MV-4-11 (cell line): ENCODE measurements at regions not wholly inside any gene's neighbourhood (a gene's known extent, or its start where the extent isn't known, plus 50 kb on each side); places are given as distances from the start of the nearest gene placed in this dataset.
"Not testable (repeated sequence)": the region's sequence is repeated elsewhere in the genome, so short reads cannot be mapped to it uniquely, and the experiment has no call there.

Experiments used
- DNase-seq: peaks from one replicate; lab custom pipeline; 2025; lab: John Stamatoyannopoulos, UW

GRCh38 chr6:120930500-120930899 is 403.8 kb downstream of the TBC1D32 start:
- not testable (repeated sequence) for DNase-seq

DNA sequence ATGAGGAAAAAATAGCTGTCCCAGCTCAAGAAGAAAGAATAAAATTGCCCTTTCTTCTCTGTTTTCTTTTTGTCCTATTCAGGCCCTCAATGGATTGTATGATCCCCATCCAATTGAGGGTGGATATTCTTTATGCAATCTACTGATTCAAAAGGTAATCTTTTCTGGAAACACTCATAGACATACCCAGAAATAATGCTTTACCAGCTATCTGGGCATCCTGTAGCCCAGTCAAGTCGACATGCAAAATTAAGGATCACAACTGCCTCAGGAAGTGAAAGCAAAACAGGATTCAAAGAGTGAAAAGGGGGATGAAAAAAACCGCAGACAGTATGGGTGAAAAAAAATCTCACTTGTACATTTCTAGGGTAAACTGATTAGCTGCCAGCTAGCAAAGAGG is 410.1 kb downstream of the TBC1D32 start:
- DNase-seq: no peak

DNA sequence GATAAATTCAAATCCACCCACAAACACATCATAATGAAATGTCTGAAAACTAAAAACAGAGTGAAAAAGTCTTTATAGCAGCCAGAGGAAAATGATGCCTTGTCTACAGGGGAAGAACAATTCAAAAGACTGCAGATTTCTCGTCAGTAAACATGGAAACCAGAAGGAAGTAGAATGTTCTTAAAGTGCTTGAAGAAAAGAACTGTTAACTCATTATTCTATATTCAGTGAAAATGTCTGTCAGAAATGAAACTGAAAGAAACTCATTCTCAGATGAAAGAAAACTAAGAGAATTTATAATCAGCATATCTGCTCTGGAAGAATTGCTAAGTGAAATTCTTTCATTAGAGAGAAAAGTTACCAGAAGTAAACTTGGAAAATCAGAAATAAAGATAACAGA is 416.1 kb downstream of the TBC1D32 start:
- no peak for DNase-seq

DNA sequence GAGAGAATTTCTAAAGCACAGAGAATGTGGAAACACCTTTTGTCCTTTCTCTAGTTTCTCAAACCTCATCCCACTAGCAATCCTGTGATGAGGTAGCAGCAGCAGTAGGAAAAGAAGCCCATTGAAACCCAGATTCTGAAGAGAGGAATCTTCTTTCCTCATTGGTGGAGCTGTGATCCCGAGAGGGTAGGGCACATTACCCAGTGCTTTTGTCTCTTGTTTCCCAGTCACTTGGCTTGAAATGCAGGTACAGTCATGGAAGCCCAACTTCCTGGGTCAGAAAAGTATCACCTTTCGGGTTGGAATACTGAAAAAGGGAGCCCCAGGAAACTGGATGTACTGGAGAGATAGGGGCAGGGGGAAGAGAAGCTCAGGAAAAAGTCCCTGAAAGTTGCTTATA is 417.4 kb downstream of the TBC1D32 start:
- DNase-seq: no peak

DNA sequence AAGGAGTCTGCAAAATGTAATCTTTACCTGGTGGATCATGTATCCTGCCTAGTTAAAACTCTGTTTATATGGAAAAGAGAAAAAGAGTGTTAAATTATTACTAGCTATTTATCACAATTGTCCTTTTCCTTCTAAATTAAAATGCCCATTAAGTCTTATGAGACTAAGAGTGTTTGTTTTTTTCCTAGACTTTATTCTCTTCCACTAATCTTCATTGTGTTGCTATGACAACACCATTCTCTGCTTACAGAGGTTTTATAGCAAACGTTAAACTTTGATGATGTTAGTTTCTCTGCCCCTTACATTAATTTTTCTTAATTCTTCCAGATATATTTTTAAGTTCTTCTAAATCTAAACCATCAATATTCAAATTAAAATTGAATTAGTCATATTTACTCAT is 420.8 kb downstream of the TBC1D32 start:
- DNase-seq: no peak

- no peak for DNase-seq
Observed at GRCh38 chr6:120908767-120909166, 425.5 kb downstream of the TBC1D32 start.

- no peak for DNase-seq
Observed at GRCh38 chr6:120903836-120904235, 430.4 kb downstream of the TBC1D32 start.

GRCh38 chr6:120899932-120900331 is 434.3 kb downstream of the TBC1D32 start:
- DNase-seq: no peak

DNA sequence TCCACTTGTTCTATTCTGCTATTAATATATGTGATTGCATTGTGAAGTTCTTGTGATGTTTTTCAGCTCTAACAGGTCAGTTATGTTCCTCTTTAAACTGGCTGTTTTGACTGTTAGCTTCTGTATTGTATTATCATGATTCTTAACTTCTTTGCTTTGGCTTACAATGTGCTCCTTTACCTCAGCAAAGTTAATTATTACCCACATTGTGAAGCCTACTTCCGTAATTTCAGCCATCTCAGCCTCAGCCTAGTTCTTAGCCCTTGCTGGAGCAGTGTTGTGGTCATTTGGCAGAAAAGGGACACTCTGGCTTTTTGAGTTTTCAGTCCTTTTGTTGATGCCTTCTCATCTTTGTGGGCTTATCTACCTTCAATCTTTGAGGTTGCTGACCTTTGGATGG is 440.2 kb downstream of the TBC1D32 start:
- DNase-seq: no peak

DNA sequence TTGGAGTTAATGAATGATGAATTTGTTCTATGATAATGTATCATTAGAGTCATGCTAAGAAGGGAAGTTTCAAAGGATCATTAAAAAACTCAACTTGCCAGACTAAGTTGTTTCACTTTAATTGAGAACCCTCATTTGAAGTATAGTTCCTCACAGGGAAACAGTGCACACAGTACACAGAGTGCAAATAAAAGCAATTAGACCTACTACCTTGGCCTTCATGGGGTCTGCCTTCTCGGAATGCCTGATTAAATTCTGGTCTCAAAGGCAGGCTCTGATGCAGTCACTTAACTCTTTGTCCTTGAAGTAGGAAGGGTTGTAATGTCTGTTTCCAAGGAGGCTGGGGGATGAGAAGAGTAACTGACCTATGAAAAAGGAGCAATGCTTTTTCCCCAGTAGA is 457.3 kb downstream of the TBC1D32 start:
- no peak for DNase-seq

DNA sequence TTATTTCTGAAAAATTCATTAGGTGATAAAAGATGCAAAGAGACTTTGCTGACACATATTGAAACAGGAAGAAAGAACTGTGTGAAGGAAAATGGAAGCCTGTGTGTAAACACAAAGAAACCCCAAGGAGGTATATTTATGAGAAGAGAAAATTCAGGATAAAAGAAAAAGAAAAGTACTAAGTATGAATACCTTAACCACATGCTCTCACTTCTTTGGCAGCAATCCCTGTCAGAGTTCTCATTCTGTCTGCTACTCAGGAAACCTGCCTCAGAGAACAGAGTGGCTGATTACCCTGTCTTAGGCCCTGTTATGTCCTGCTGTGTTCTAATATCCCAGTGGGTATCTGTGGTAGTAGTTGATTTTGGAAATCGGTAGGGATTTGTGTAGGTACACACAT is 457.9 kb downstream of the TBC1D32 start:
- DNase-seq: no peak

GRCh38 chr6:120875900-120876299 is 458.4 kb downstream of the TBC1D32 start:
- DNase-seq: no peak

- DNase-seq: no peak
Observed at GRCh38 chr6:120874422-120874821, 459.9 kb downstream of the TBC1D32 start.

GRCh38 chr6:120873125-120873865 is 461.0 kb downstream of the TBC1D32 start:
- DNase-seq: no peak

DNA sequence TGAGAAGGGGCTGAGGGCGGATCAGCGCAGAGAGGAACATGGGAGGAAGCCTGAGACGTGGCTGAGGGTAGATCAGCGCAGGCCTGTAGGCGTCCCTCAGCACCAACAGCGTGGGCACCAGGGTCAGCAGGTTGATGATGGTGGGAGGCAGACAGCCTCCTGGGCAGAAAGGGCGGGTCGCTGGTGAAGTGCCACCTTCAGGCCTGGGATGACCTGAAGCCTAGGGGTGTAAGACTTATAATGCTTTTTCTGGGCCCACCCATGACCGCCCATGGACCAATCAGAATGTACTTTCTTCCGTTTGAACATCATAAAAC is 462.1 kb downstream of the TBC1D32 start:
- DNase-seq: no peak

DNA sequence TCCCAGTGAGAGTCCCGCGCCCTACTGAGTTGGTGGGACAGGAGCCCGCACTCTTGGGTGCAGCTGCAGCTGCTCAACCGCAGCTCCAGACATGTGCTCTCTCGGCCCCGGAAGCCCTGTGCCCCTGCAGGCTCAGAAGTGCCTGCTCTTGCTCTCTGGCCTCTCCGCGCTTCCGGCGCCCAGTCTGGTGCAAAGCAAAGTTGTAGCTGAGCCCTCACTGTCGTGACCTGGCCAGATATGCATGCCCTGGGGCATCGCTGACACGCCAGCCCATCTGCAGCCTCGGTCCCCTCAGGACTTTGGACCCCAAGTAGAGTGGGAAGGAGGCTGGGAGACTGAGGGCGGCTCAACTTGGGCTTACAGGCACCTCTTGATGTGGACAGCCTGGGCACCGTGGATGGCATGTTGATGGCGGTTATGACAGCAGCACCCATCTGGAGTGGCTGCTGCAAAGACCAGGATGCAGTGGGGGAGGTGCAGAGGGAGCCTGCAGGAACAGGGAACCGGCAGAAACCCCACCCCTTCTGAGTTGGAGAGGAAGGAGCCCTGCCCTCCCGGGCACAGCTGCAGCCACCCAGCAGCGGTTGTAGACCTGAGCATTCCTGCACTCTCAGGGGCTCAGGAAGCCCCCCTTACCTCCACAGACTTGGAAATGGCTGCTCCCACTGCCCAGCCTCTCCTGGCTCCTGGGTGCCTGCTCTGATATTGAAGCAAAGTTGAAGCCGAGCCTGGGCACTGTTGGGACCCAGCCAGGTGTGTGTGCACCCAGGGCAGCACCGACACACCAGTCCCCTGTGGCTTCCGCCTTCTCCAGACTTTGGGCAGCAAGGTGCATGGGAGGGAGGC is 462.6 kb downstream of the TBC1D32 start:
- DNase-seq: no peak

- DNase-seq: no peak
Observed at GRCh38 chr6:120869397-120869796, 464.9 kb downstream of the TBC1D32 start.

- DNase-seq: no peak
Observed at GRCh38 chr6:120857422-120857821, 476.9 kb downstream of the TBC1D32 start.

GRCh38 chr6:120854583-120854982 is 479.7 kb downstream of the TBC1D32 start:
- no peak for DNase-seq

DNA sequence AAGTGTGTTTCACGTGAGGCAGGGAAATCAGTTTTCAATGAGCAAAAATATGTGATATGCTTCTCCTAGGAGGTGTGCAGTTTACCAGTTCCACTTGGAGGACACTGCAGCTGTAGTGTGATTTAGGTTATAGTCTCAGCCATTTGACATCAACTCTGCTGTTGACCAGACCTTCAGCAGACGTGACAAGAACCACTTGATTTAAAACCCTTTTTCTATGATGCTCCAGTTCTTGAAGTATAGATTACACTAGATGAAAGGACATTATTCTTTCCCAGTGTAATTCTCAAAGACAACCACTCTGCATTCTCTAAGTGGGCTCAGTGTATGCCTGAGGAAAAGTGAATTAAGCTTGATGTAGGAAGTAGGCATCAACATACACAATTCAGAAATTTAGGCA is 480.8 kb downstream of the TBC1D32 start:
- no peak for DNase-seq

GRCh38 chr6:120852293-120852849 is 481.9 kb downstream of the TBC1D32 start:
- no peak for DNase-seq

DNA sequence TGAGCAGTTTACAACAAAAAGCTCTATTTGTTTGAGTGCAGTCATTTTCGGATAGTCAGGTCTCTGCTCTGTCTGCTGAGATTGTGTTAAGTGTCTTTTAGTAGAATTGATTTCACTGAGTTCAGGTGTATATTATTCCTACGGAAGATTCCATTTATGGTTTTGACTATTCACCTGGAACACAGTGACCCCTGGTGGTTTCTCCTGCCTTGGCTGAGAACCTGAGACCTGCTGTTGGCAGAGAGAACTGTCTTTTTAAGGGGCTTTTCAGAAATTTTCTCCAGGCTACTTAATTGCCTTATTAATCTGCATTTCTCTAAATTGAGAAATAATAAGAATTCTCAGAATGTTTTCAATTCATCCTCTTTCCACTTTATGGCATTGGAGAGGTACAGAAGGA is 508.0 kb downstream of the TBC1D32 start:
- DNase-seq: no peak

DNA sequence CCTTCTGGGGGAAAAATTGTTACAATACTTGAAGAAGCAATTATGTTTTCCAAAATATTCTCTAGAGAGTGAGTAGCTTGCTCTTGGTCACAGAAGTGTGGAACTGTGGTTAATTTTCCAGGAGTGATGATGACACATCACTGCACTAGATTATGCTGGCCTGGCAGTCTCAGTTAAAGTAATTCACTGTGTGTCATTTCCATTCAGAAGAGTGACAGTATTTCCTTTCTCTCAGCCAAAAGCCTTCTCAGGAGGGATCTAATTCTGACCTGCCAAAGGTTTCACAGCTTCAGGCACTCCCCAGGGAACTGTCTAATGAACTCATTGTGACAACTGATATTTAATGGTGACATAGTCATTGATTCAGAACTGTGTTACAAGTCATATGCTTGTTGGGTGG is 517.5 kb downstream of the TBC1D32 start:
- DNase-seq: no peak
